WI38 (cell line): ENCODE measurements at regions not wholly inside any gene's neighbourhood (a gene's known extent, or its start where the extent isn't known, plus 50 kb on each side); places are given as distances from the start of the nearest gene placed in this dataset.

Experiments used
- H3K4me3 ChIP-seq: 2 replicates; pipeline ENCODE4 v1.5.1; 2011; ENCODE audit warnings: low read depth, mild to moderate bottlenecking, control low read depth, low read length
- CTCF ChIP-seq: IDR thresholded peaks from 2 replicates; pipeline ENCODE4 v1.5.1; 2012; ENCODE audit warnings: low read depth, mild to moderate bottlenecking, control low read depth, low read length

GRCh38 chr2:228649876-228650275, 468.4 kb upstream of the SPHKAP start:
- no peak overlapping the region for H3K4me3 ChIP-seq
- TF ChIP-seq CTCF = no peak

GRCh38 chr2:228649447-228649846, 468.0 kb upstream of the SPHKAP start:
- no peak for TF ChIP-seq CTCF
- H3K4me3 ChIP-seq = no peak overlapping the region

- no peak for TF ChIP-seq CTCF
- no peak overlapping the region for H3K4me3 ChIP-seq
These were observed 467.1 kb upstream of the SPHKAP start for GRCh38 chr2:228648541-228648940.

- no peak overlapping the region for H3K4me3 ChIP-seq
- no peak for TF ChIP-seq CTCF
These were observed 464.6 kb upstream of the SPHKAP start for GRCh38 chr2:228646061-228646460.

GRCh38 chr2:228644199-228644598, 462.7 kb upstream of the SPHKAP start:
- H3K4me3 ChIP-seq = no peak overlapping the region
- no peak for TF ChIP-seq CTCF

GRCh38 chr2:228642861-228643260, 461.4 kb upstream of the SPHKAP start:
- H3K4me3 ChIP-seq = no peak overlapping the region
- TF ChIP-seq CTCF = no peak

- no peak for TF ChIP-seq CTCF
- no peak overlapping the region for H3K4me3 ChIP-seq
These were observed 449.3 kb upstream of the SPHKAP start for GRCh38 chr2:228630786-228631185.
